Stimulated activated effector memory CD8-positive, alpha-beta T cell treated with anti-CD3 and anti-CD28 coated beads, Interleukin-12 subunit alpha, Interleukin-12 subunit beta, amount 100 ng/mL, for 72 hours (primary cell): ENCODE measurements at regions not wholly inside any gene's neighbourhood (a gene's known extent, or its start where the extent isn't known, plus 50 kb on each side); places are given as distances from the start of the nearest gene placed in this dataset.

Source experiments
- ATAC-seq: fragments of 150-1000 bp; cut with Tn5 transposase; 2 replicates; pipeline ENCODE4 v1.10.0; 2021
- DNase-seq, 2 donors: peaks; one replicate each; pipeline ENCODE4 v3.0.0; 2021 to 2022; ENCODE audit warnings: low spot score in 2 of 2
- H3K27ac Mint-ChIP-seq: one replicate; pipeline ENCODE4 v1.8.0; 2022; ENCODE audit warnings: mild to moderate bottlenecking, mixed read lengths
- H3K36me3 Mint-ChIP-seq: one replicate; pipeline ENCODE4 v1.8.0; 2022; ENCODE audit warnings: mild to moderate bottlenecking, mixed read lengths
- H3K4me1 Mint-ChIP-seq: one replicate; pipeline ENCODE4 v1.8.0; 2022; ENCODE audit warnings: mixed read lengths
- H3K4me3 Mint-ChIP-seq: one replicate; pipeline ENCODE4 v1.8.0; 2022; ENCODE audit warnings: mild to moderate bottlenecking, mixed read lengths
- H3K9me3 Mint-ChIP-seq: one replicate; pipeline ENCODE4 v1.8.0; 2022; ENCODE audit warnings: mixed read lengths

- H3K27ac Mint-ChIP-seq: no peak overlapping the region
- no peaks in the 10 kb centered on the region for H3K36me3 Mint-ChIP-seq
- no peak for ATAC-seq
- no peak for DNase-seq
- H3K9me3 Mint-ChIP-seq: no peaks in the 10 kb centered on the region
- H3K4me3 Mint-ChIP-seq: no peak overlapping the region
- H3K4me1 Mint-ChIP-seq: peaks cover 5% of the 10 kb centered on the region
Measured at GRCh38 chr16:66294507-66294906, 72.0 kb upstream of the CDH5 start.

- DNase-seq (no peak), ATAC-seq (no peak)
- no peaks in the 10 kb centered on the region for H3K9me3 Mint-ChIP-seq
- H3K4me1 Mint-ChIP-seq: no peaks in the 10 kb centered on the region
- H3K4me3 Mint-ChIP-seq: no peak overlapping the region
- no peaks in the 10 kb centered on the region for H3K36me3 Mint-ChIP-seq
- H3K27ac Mint-ChIP-seq: no peak overlapping the region
Measured at GRCh38 chr16:66293932-66294331, 72.6 kb upstream of the CDH5 start.

- Mint-ChIP-seq H3K9me3 (no peaks in the 10 kb centered on the region), H3K4me3 (no peak overlapping the region), H3K4me1 (no peaks in the 10 kb centered on the region), H3K36me3 (no peaks in the 10 kb centered on the region), H3K27ac (no peak overlapping the region)
- ATAC-seq: no peak
- no peak for DNase-seq
Measured at GRCh38 chr16:66293207-66293735, 73.2 kb upstream of the CDH5 start.

DNA sequence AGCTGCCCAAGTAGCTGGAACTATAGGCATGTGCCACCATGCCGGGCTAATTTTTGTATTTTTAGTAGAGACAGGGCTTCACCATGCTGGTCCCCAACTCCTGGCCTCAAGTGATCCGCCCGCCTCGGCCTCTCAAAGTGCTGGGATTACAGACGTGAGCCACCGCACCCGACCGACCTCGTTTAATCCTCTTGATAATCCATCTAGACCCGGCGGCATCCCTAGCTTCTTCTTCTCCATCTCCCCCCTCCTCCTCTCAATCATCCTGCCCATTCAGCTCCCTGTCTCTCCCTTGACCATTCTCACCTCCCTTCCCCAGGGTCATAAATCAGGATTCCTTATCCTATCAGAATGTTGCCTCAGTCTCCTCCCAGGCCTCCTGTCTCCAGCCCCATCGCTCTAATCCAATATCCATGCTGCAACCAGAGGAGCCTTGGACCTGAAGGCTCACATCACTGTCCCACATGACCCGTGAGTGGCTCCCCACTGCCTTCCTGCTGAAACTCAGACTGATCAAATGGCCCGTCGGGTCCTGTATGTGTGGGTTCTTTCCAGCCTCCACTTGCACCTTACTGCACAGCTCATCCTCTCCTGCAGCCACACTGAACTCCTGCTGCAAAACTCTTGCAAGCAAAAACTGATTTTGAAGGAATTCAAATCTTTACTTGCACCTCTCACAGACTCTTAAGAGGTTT, 74.1 kb upstream of the CDH5 start:
- Mint-ChIP-seq H3K27ac (no peak overlapping the region), H3K4me1 (no peaks in the 10 kb centered on the region)

GRCh38 chr16:66291833-66292232, 74.7 kb upstream of the CDH5 start:
- DNase-seq (no peak), ATAC-seq (no peak)
- no peak overlapping the region for H3K4me3 Mint-ChIP-seq
- H3K36me3 Mint-ChIP-seq: no peaks in the 10 kb centered on the region
- no peaks in the 10 kb centered on the region for H3K9me3 Mint-ChIP-seq
- no peak overlapping the region for H3K27ac Mint-ChIP-seq
- no peaks in the 10 kb centered on the region for H3K4me1 Mint-ChIP-seq

More for the DNA sequence above, 74.1 kb upstream of the CDH5 start:
- DNase-seq: no peak
- H3K9me3 Mint-ChIP-seq: no peaks in the 10 kb centered on the region
- no peaks in the 10 kb centered on the region for H3K36me3 Mint-ChIP-seq
- no peak overlapping the region for H3K4me3 Mint-ChIP-seq
- no peak for ATAC-seq

GRCh38 chr16:66290431-66290830, 76.1 kb upstream of the CDH5 start:
- no peaks in the 10 kb centered on the region for H3K36me3 Mint-ChIP-seq
- DNase-seq (no peak), ATAC-seq (no peak)
- no peak overlapping the region for H3K27ac Mint-ChIP-seq
- no peaks in the 10 kb centered on the region for H3K4me1 Mint-ChIP-seq
- H3K4me3 Mint-ChIP-seq: no peak overlapping the region
- H3K9me3 Mint-ChIP-seq: no peaks in the 10 kb centered on the region

DNA sequence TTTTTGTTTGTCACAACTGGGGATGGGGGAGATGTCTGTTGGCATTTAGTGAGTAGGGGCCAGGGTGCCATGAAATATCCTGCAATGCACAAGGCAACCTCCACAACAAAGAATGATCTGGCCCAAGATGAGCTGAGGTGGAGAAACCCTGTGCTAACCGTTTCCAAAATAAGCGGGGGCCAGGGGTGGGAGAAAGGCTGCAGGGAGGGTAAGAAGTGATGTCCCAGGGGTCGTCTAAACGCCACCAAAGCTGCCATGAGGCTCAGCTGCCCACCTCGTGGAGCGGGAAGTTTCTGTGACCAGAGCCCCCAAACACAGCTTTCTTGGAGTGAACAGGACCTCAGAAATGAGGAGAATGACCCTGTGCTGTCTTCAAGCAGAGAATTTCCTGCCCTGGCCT, 76.5 kb upstream of the CDH5 start:
- no peak overlapping the region for H3K27ac Mint-ChIP-seq
- no peaks in the 10 kb centered on the region for H3K36me3 Mint-ChIP-seq
- H3K9me3 Mint-ChIP-seq: no peaks in the 10 kb centered on the region
- no peak for ATAC-seq
- H3K4me1 Mint-ChIP-seq: no peaks in the 10 kb centered on the region
- no peak overlapping the region for H3K4me3 Mint-ChIP-seq
- DNase-seq: no peak

- DNase-seq: no peak
- no peak overlapping the region for H3K27ac Mint-ChIP-seq
- no peaks in the 10 kb centered on the region for H3K4me1 Mint-ChIP-seq
- ATAC-seq: peak; percentile 34
- no peaks in the 10 kb centered on the region for H3K36me3 Mint-ChIP-seq
- no peak overlapping the region for H3K4me3 Mint-ChIP-seq
- H3K9me3 Mint-ChIP-seq: no peaks in the 10 kb centered on the region
Measured at GRCh38 chr16:66289051-66289680, 77.3 kb upstream of the CDH5 start.

- Mint-ChIP-seq H3K27ac (no peak overlapping the region), H3K9me3 (no peaks in the 10 kb centered on the region), H3K4me3 (no peak overlapping the region), H3K4me1 (no peaks in the 10 kb centered on the region), H3K36me3 (no peaks in the 10 kb centered on the region)
- ATAC-seq: peak; percentile 37
- DNase-seq: no peak
Measured at GRCh38 chr16:66287926-66288325, 78.6 kb upstream of the CDH5 start.

DNA sequence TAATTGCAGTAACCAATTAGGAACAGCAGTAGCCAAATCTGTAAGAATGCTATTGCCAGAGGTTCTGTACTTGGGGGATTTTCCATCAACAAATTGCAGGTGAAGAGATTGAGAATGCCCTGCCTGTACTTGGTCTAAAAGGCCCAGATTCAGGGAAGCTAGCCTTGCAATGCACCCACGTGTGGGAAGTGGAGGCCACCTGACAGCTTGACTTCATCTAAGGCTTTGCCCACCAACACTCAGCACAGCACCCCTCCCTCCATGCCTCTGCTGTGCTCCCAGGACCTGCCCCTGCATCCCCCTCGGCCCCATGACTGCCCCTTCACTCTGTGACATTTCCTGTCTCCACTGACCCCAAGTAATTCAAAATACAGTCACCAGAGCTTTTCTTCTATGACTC, 79.1 kb upstream of the CDH5 start:
- H3K36me3 Mint-ChIP-seq: no peaks in the 10 kb centered on the region
- ATAC-seq: no peak

DNA sequence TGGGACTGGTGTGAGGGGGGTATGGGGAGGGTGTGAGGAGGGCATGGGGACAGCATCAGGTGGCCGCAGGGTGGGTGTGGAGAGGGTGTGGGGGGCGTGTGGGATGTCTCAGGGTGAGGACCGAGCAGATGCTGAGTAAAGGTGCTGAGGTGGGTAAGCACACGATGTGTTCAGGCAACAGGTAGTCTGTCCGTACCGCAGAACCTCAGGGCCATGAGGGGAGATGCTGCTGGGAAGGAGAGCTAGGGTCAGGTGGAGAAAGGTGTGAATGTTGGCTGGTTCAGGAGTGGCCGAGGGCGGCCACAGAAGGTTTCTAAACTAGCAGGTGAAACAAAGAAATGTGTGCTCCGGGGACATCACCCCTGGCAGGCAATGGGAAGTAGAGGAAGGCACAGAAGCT, 80.0 kb upstream of the CDH5 start:
- Mint-ChIP-seq H3K9me3 (no peaks in the 10 kb centered on the region), H3K27ac (no peak overlapping the region), H3K4me3 (no peak overlapping the region), H3K36me3 (no peaks in the 10 kb centered on the region), H3K4me1 (no peaks in the 10 kb centered on the region)
- no peak for ATAC-seq
- no peak for DNase-seq

More for the DNA sequence above, 79.1 kb upstream of the CDH5 start:
- H3K9me3 Mint-ChIP-seq: no peaks in the 10 kb centered on the region
- H3K4me3 Mint-ChIP-seq: no peak overlapping the region
- DNase-seq: no peak
- H3K27ac Mint-ChIP-seq: no peak overlapping the region
- no peaks in the 10 kb centered on the region for H3K4me1 Mint-ChIP-seq

- Mint-ChIP-seq H3K9me3 (peaks cover 8% of the 10 kb centered on the region), H3K27ac (no peak overlapping the region), H3K4me3 (no peak overlapping the region), H3K4me1 (peaks cover 15% of the 10 kb centered on the region), H3K36me3 (no peaks in the 10 kb centered on the region)
- no peak for DNase-seq
- no peak for ATAC-seq
Measured at GRCh38 chr16:66278604-66279262, 87.8 kb upstream of the CDH5 start.

GRCh38 chr16:66278111-66278531, 88.4 kb upstream of the CDH5 start:
- DNase-seq: no peak
- peaks cover 15% of the 10 kb centered on the region for H3K4me1 Mint-ChIP-seq
- no peak overlapping the region for H3K27ac Mint-ChIP-seq
- H3K4me3 Mint-ChIP-seq: no peak overlapping the region
- H3K36me3 Mint-ChIP-seq: no peaks in the 10 kb centered on the region
- ATAC-seq: no peak
- H3K9me3 Mint-ChIP-seq: peaks cover 8% of the 10 kb centered on the region

DNA sequence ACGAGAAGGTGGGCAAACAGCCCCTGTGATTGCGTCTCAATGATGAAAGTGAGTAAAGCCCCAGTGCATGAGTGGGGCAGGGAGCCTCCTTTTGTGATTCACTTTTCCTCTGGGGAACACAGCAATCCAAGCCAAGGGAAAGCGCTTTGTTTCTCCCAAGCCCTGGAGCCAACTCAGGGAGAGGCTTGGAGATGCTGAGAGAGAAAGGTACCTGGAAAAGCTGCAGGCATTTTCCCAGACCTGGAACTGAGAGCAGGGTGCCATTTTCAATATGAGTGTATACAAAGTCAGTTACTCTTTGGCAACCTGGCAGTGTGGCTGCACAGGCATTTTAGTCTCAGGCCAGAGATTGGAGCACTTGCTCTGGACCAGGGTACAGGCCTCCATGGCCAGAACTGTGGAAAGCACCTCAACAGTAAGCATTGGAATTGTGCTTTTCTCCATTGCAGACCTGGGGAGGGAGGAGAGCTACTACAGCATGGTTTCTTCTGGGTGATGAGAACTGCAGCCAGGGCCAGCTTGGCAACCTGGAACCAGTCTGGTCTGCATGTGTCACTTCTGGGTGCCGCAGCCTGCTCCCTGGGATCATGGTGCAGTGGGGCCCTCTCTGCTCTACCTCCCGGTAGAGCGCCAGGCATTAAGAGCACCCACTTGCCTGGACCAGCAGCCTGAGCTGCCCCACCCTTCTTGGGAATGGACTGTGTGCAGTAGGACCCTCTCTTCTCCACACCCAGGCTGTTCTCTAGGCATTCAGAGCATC, 89.0 kb upstream of the CDH5 start:
- Mint-ChIP-seq H3K27ac (no peak overlapping the region), H3K36me3 (no peaks in the 10 kb centered on the region), H3K9me3 (peaks cover 8% of the 10 kb centered on the region), H3K4me3 (no peak overlapping the region), H3K4me1 (peaks cover 15% of the 10 kb centered on the region)
- ATAC-seq: no peak
- no peak for DNase-seq

DNA sequence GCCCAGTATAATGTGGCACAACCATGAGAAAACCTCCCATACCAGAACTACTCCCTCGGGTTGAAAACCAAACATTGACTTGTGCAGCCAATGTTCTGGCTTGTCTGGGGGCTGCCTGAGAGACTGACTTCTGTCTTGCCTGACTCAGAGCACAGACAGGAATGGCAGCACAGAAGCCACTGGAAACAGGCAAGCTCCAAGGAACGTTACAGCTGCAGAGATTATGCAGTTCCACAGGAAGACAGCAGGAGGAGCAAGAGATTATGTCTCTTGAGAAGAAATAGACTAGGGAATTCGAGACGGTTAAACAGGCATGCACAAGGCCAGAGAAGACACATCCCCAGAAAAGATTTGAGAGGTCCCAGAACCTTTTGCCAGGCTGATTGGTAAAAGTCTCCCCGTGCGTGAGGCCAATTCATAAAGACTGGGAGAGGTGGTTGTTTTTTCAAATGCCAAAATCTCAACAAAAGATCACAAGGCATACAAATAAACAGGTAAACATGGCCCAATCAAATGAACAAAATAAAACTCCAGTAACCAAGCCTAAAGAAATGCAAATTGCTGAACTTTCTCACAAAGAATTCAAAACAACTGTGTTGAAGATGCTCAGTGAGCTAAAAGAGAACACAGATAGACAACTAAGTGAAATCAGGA, 90.6 kb upstream of the CDH5 start:
- DNase-seq (no peak), ATAC-seq (no peak)

More for the DNA sequence above, 90.6 kb upstream of the CDH5 start:
- H3K9me3 Mint-ChIP-seq: peaks cover 8% of the 10 kb centered on the region
- H3K36me3 Mint-ChIP-seq: no peaks in the 10 kb centered on the region
- no peak overlapping the region for H3K4me3 Mint-ChIP-seq
- H3K27ac Mint-ChIP-seq: no peak overlapping the region
- peaks cover 15% of the 10 kb centered on the region for H3K4me1 Mint-ChIP-seq
